ENCODE measurements at regions not wholly inside any gene's neighbourhood (a gene's known extent, or its start where the extent isn't known, plus 50 kb on each side); places are given as distances from the start of the nearest gene placed in this dataset.
"Not testable (repeated sequence)": the region's sequence is repeated elsewhere in the genome, so short reads cannot be mapped to it uniquely, and the experiment has no call there.

GRCh38 chr6:168960551-168961263 is 292.9 kb downstream of the THBS2 start:
- no peak for DNase-seq

- no peak for DNase-seq
Measured at GRCh38 chr6:168959696-168960095, 293.9 kb downstream of the THBS2 start.

- DNase-seq, result no peak
Measured at GRCh38 chr6:168956884-168957730, 296.5 kb downstream of the THBS2 start.

GRCh38 chr6:168956141-168956838 is 297.4 kb downstream of the THBS2 start:
- no peak for DNase-seq

GRCh38 chr6:168953461-168953860 is 300.2 kb downstream of the THBS2 start:
- DNase-seq, result no peak

- no peak for DNase-seq
Measured at GRCh38 chr6:168951217-168951616, 302.4 kb downstream of the THBS2 start.

- DNase-seq, result no peak
Measured at GRCh38 chr6:168950858-168951214, 302.8 kb downstream of the THBS2 start.

- DNase-seq, result no peak
Measured at GRCh38 chr6:168949981-168950857, 303.4 kb downstream of the THBS2 start.

- no peak for DNase-seq
Measured at GRCh38 chr6:168948990-168949531, 304.6 kb downstream of the THBS2 start.

GRCh38 chr6:168948002-168948401 is 305.6 kb downstream of the THBS2 start:
- no peak for DNase-seq

GRCh38 chr6:168943231-168943905 is 310.3 kb downstream of the THBS2 start:
- DNase-seq, result no peak

GRCh38 chr6:168942646-168943045 is 311.0 kb downstream of the THBS2 start:
- no peak for DNase-seq

- no peak for DNase-seq
Measured at GRCh38 chr6:168941036-168941435, 312.6 kb downstream of the THBS2 start.

- DNase-seq, result no peak
Measured at GRCh38 chr6:168939796-168940195, 313.9 kb downstream of the THBS2 start.

GRCh38 chr6:168939041-168939440 is 314.6 kb downstream of the THBS2 start:
- DNase-seq, result no peak

- DNase-seq, result no peak
Measured at GRCh38 chr6:168938546-168938945, 315.1 kb downstream of the THBS2 start.

GRCh38 chr6:168937054-168937453 is 316.6 kb downstream of the THBS2 start:
- DNase-seq, result no peak

GRCh38 chr6:168935628-168936010 is 318.0 kb downstream of the THBS2 start:
- DNase-seq, result no peak

GRCh38 chr6:168934660-168935627 is 318.7 kb downstream of the THBS2 start:
- no peak for DNase-seq

GRCh38 chr6:168932171-168932570 is 321.5 kb downstream of the THBS2 start:
- DNase-seq, result not testable (repeated sequence)

- not testable (repeated sequence) for DNase-seq
Measured at GRCh38 chr6:168931072-168931471, 322.6 kb downstream of the THBS2 start.
